ENCODE measurements at regions not wholly inside any gene's neighbourhood (a gene's known extent, or its start where the extent isn't known, plus 50 kb on each side); places are given as distances from the start of the nearest gene placed in this dataset.
"Not testable (repeated sequence)": the region's sequence is repeated elsewhere in the genome, so short reads cannot be mapped to it uniquely, and the experiment has no call there.

DNA sequence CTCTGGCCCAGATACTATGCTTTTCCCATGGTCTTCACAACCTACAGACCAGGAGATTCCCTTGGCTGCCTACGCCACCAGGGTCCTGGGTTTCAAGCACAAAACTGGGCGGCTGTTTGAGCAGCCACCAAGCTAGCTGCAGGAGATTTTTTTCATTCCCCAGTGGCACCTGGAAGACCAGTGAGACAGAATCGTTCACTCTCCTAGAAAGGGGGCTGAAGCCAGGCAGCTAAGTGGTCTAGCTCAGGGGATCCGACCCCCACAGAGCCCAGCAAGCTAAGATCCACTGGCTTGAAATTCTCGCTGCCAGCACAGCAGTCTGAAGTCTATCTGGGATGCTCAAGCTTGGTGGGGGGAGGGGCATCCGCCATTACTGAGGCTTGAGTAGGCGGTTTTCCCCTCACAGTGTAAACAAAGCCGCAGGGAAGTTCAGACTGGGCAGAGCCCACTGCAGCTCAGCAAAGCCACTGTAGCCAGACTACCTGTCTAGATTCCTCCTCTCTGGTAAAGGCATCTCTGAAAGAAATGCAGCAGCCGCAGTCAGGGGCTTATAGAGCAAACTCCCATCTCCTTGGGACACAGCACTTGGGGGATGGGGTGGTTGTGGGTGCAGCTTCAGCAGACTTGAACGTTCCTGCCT lies 168.7 kb upstream of the ADAMTSL1 start:
- DNase-seq (ENCODE audit: low spot score); intact Hi-C loops (cut with DNase I): not testable (repeated sequence)

DNA sequence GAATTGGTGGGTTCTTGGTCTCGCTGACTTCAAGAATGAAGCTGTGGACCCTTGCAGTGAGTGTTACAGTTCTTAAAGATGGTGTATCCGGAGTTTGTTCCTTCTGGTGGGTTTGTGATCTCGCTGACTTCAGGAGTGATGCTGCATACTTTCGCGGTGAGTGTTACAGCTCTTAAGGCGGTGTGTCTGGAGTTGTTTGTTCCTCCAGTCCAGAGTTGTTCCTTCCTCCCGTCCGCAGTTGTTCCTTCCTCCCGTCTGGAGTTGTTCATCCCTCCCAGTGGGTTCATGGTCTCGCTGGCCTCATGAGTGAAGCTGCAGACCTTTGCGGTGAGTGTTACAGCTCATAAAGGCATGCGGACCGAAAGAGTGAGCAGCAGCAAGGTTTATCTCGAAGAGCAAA lies 159.6 kb upstream of the ADAMTSL1 start:
- no peak for DNase-seq (ENCODE audit: low spot score)
- intact Hi-C loops (cut with DNase I): no loop called here

DNA sequence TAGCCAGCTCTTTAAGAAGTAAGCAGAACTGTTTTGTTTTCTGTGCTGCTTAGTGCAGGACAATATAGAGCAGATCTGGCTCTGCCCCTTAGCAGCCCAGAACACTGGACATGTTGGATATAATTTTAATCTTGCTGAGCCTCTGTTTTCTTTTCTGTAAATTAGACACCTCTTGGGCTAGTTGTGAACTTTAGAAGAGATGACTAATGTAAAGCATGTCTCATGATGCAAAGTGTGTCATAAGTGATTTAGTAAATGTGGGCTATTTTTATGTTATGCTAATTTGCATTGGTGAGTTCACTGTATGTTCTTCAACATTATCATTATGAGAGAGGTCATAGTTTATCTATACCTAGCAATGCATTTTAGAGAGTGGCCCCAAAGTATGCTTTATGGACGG lies 156.1 kb upstream of the ADAMTSL1 start:
- no peak for DNase-seq (ENCODE audit: low spot score)
- intact Hi-C loops (cut with DNase I): no loop called here

GRCh38 chr9:18319918-18320445 lies 154.0 kb upstream of the ADAMTSL1 start:
- DNase-seq (ENCODE audit: low spot score): no peak
- intact Hi-C loops (cut with DNase I): no loop called here

DNA sequence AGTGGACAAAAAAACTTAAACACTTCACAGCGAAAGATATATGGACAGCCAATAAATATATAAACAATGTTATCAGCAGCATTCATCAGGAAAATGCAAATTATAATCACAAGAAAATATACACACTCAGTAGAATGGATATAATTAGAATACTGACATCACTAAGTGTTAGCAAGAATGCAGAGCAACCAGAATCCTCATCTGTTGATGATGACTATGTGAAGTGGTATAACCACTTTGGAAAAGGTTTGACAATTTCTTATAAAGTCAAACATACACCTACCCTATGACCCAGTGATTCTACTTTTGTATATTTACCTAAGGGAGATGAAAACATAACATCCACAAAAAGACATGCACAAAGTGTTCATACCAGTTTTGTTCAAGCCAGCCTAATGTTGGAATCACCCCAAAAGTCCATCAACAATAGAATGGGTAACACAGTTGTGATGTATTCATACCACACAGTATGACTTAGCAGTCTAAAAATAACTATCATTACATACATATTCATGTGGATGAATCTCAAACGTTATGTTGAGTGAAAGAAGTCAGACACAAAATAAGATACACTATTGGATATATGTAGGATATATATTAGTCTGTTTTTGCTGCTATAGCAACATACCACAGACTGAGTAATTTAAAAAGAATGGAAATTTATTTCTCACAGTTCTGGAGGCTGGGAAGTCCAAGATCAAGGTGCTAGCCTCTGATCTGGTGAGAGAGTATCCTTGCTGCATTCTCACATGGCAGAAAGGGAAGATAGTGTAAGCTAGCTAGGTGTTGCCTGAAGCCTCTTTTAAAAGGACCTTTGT lies 148.8 kb upstream of the ADAMTSL1 start:
- intact Hi-C loops (cut with DNase I): no loop called here
- no peak for DNase-seq (ENCODE audit: low spot score)

DNA sequence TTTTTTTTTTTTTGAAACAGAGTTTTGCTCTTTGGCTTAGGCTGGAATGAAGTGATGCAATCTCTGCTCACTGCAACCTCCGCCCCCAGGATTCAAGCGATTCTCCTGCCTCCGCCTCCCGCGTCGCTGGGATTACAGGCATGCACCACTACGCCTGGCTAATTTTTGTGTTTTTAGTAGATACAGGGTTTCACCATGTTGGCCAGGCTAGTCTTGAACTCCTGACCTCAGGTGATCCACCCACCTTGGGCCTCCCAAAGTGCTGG lies 148.3 kb upstream of the ADAMTSL1 start:
- DNase-seq (ENCODE audit: low spot score); intact Hi-C loops (cut with DNase I): not testable (repeated sequence)

DNA sequence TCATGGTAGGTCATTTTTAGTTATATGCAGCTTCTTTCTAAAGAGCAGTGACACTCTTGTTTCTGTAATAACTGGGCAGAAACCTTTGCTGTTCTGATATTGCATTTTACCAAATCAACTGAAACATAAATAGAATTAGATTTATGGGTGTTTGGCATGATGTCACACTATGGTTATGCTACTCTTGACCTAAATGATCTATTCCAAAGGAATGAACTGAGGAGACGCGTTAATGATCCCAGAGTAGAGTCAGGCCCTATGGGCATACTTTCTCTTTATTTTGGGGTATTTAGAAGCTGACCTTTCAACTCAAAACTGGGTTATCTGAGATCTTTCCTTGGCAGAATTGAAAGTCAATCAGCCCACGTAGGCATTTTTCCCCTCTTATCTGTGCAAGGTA lies 146.8 kb upstream of the ADAMTSL1 start:
- intact Hi-C loops (cut with DNase I): no loop called here
- DNase-seq (ENCODE audit: low spot score): no peak

DNA sequence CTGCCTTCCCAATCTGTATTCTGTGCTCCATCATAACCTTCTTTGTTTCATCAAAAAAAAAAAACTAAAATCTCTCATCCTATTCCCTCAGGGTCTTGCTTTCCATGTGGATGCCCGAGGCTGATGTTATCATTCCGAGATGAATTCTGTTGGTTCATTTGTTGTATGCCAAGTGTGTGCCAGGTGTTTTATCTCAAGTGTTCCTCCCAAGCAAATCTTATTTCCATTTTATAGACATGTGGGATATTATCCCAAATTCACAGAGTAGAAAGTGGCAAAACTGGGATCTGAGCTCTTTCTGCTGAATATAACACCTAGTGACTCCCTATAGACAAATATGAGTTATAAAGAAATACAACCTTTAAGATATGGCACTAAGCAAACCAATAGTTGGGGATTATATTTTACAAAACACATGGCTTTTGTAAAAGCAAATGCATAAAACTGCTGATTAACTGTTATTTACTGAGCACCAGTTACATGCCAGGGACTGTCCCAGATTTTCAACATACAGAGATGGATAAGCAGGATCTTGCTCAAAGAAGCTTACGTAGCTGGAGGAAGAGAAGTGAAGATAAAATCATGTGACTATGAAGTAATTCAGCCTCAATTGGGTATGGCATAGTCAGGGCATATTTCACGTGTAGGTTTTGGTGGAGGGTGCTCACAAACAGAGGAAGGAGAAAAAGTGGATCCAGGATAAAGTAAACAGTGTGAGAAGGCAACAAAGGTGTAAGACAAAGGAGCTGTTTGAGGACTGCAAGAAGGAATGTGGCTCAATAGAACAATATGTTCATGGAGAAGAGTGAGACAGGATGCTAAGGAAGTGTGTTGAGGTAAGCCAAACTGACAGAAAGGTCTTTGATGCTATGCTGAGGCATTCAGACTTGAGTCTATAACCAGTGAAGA lies 143.3 kb upstream of the ADAMTSL1 start:
- no peak for DNase-seq (ENCODE audit: low spot score)
- intact Hi-C loops (cut with DNase I): no loop called here

GRCh38 chr9:18331310-18331684 lies 142.7 kb upstream of the ADAMTSL1 start:
- intact Hi-C loops (cut with DNase I): no loop called here
- no peak for DNase-seq (ENCODE audit: low spot score)

- intact Hi-C loops (cut with DNase I): no loop called here
- DNase-seq (ENCODE audit: low spot score): no peak
Measured at GRCh38 chr9:18331808-18332209, 142.1 kb upstream of the ADAMTSL1 start.

- intact Hi-C loops (cut with DNase I): no loop called here
- no peak for DNase-seq (ENCODE audit: low spot score)
Measured at GRCh38 chr9:18333157-18333556, 140.8 kb upstream of the ADAMTSL1 start.

DNA sequence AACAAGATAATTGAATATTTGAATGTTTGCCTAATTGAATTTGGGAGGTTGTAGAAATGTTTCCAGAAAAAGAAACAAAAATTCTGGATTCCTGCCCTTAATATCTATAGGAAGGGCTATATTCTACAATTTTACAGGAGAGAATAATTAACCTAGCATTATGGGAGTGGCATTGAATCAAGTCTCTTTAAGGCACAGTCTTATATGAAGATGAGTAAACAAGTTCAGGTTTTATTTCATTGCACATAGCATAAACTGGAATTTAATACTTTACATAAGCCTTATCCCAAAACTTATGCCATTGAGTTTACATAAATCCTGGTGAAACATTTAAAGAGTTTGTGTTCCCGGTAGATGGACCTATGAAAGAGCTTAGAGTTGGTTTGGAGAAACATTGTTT lies 138.1 kb upstream of the ADAMTSL1 start:
- intact Hi-C loops (cut with DNase I): no loop called here
- no peak for DNase-seq (ENCODE audit: low spot score)

- intact Hi-C loops (cut with DNase I): no loop called here
Measured at GRCh38 chr9:18338042-18338441, 135.9 kb upstream of the ADAMTSL1 start.

GRCh38 chr9:18343784-18344183 lies 130.2 kb upstream of the ADAMTSL1 start:
- intact Hi-C loops (cut with DNase I): no loop called here
- no peak for DNase-seq (ENCODE audit: low spot score)

More at GRCh38 chr9:18338042-18338441, 135.9 kb upstream of the ADAMTSL1 start:
- no peak for DNase-seq (ENCODE audit: low spot score)

GRCh38 chr9:18346745-18347144 lies 127.2 kb upstream of the ADAMTSL1 start:
- intact Hi-C loops (cut with DNase I): no loop called here
- no peak for DNase-seq (ENCODE audit: low spot score)

- intact Hi-C loops (cut with DNase I): no loop called here
- DNase-seq (ENCODE audit: low spot score): no peak
Measured at GRCh38 chr9:18347386-18348082, 126.4 kb upstream of the ADAMTSL1 start.

GRCh38 chr9:18348083-18348475 lies 125.9 kb upstream of the ADAMTSL1 start:
- intact Hi-C loops (cut with DNase I): no loop called here
- no peak for DNase-seq (ENCODE audit: low spot score)

DNA sequence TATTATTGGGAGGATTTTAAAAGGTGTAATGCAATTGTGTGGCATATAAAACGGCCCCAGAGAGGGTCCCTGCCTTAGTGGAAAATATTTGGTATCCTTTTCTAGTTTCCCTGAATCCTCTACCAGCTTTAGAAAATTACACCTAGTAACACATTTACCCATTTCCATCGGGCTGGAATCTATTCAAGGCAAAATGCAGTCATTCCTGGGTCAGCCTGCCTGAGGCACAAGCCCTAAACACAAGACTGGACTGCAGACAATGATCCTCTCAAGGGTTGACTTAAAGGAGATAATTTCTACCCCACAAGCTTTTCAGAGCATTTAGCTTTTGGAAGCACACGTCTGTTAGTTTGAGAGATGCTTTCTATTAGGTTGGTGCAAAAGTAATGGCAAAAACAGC lies 124.4 kb upstream of the ADAMTSL1 start:
- intact Hi-C loops (cut with DNase I): no loop called here
- DNase-seq (ENCODE audit: low spot score): no peak

DNA sequence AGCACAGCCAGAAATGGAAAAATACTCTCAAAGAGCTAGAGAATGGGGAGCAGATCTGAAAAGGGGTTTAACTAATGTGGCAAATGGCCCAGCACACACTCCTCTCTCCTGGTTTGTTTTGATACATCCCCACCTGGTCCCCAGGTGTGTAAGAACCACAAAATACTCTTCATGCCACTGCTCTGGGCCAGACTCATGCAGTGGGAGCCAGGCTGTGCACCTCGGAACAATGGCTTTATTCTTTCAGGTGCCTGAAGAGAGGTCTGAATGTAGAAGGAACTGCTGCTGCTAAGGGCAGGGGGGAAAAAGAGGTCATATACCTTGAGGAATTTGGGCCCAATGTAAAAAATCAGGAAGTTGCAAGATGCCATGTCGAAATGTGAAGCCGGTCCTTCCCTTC lies 123.9 kb upstream of the ADAMTSL1 start:
- no peak for DNase-seq (ENCODE audit: low spot score)

More for the DNA sequence above, 123.9 kb upstream of the ADAMTSL1 start:
- intact Hi-C loops (cut with DNase I): no loop called here

Data from cardiac septum (tissue), 1 donor.